ENCODE measurements at regions not wholly inside any gene's neighbourhood (a gene's known extent, or its start where the extent isn't known, plus 50 kb on each side); places are given as distances from the start of the nearest gene placed in this dataset.

DNA sequence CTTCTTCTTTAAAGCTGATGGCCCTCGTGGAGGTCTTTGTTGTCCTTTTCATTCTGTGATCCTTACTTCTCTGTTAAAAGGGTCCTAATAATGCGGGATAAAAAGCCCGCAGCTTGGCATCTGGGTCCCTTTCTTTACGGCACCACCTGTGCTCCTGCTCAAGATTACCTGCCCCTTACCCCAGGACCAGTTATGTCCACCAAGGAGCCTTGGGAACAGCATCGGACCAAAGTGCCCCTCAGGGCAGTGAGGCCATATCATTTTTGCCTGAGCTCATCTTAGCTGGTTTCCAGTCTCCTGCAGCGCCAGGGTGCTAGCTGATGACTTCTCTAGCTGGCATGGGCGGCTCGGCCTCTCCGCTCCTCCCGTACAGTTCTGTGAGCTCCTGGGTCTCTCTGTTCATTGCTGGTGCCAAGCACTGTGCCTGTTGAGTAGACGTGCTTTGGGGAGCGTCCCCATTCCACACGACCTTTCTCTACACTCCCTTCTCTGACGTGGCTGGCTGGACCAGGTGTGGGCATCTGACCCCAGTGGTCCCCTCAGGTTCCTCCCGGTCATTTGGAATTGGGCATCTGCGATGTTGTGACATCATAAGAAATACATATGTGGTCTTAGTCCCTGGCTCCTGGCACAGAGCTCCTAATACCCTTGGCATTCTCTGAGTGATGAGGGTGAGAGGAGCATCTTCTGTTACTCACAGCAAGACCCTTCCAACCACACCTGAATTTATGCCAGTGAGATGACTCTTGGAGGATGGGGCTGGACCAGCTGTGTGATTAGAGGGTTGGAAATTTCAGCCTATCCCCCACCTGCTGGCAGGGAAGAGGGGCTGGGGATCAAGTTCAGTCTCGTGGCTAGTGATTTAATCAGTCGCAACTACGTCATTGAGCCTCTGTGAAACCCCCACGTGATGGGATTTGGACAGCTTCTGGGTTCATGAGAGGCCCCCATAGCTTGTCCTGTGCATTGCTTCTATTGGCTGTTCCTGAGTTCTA is 134.2 kb upstream of the HS6ST1 start:
- no peak for DNase-seq

DNA sequence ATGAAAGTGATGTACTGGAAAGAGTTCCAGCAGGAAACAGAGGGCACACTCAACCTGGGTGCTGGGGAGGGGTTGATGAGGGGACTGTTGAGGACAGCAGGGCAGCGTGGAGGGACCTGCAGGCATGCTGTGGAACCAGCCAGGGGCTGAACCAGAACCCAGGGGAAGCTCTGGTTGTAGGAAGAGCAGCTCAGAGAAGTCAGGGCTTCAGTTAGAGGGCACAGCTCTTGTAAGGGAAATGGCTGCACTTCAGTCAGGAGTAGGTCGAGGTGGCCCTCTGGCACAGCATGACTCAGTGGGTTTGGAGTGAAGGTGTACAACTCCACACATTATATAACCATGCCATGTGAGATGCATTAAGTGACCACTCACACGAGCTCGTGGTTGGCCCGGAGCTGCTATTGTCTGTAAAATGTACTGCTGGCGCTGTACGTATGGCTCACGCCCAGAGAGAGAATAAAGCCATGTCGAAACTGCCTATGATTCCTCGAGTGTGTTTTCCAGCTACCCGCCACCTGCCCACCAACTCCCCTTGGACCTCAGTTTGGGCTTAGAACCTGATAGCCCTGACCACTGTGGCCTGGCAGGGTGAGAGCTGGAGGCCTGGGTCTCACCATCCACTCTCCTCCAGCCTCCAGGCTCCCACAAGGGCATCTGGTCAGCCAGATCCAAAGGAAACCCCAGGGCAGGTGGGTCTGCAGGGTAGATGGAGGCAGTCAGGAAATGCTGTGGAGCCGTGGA is 136.5 kb upstream of the HS6ST1 start:
- no peak for DNase-seq

GRCh38 chr2:128455721-128456050 is 137.0 kb upstream of the HS6ST1 start:
- DNase-seq: no peak

GRCh38 chr2:128456281-128456680 is 137.6 kb upstream of the HS6ST1 start:
- no peak for DNase-seq

DNA sequence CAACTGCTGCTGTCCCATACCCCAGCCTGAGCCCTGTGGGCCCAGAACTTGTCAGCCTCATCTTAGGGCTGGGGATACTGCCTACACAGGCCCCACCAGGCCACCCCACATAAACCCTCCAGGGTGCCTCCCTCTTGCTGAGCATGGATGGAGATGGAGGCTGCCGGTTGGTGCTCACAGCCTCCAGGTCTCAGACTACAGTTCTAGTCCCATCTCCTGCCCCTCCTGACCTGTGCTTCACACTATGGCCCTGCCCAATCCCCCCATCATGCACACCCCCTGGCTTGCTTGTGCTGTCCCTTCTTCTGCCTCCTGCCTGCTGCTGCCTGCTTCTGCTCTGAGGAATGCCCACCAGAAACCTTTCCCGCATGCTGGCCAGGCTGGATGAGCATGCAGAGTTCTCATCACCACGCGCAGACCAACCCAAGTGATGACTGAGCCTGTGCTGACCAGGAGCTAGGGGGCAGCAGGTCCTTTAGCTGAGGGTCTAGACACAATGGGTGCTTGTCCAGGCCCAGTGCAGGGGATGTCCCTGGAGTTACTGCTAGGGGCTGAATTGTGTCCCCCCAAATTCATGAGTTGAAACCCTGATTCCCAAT is 138.4 kb upstream of the HS6ST1 start:
- no peak for DNase-seq

DNA sequence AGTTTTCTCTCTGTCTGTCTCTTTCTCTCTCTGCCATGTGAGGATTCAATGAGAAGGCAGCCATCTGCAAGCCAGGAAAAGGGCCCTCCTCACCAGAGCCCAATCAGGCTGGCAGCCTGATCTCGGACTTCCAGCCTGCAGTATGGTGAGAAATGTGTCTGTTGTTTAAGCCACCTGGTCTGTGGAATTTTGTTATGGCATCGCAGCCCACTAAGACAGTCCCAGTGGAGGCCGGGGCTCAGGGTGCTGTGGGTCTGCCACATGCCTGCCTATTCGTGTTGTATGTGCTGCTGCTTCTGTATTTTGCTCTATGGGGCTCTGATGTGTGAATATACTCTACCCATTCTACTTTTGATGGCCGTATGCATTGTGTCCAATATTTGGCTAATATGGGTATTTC is 139.0 kb upstream of the HS6ST1 start:
- DNase-seq: no peak

- DNase-seq: no peak
These were observed 139.8 kb upstream of the HS6ST1 start for GRCh38 chr2:128458505-128458904.

DNA sequence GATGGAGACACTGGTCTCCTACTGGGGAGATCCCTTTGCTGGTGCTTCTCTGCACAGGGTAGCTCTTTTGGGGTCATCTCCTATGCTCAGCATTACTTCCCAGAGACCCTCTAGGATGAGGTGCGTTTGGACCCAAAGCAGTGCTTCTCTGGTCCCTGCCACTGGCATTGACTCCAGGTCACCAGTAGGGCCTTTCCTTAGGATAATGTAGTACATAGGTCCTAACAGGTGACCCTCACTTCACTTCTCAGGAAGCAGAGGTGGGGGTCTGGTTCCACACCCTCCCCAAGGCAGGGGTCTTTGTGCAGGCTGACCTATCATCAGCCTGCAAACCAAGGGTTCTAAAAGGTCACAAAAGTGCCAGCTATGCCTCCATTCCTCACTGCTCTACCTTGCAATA is 145.8 kb upstream of the HS6ST1 start:
- DNase-seq: no peak

DNA sequence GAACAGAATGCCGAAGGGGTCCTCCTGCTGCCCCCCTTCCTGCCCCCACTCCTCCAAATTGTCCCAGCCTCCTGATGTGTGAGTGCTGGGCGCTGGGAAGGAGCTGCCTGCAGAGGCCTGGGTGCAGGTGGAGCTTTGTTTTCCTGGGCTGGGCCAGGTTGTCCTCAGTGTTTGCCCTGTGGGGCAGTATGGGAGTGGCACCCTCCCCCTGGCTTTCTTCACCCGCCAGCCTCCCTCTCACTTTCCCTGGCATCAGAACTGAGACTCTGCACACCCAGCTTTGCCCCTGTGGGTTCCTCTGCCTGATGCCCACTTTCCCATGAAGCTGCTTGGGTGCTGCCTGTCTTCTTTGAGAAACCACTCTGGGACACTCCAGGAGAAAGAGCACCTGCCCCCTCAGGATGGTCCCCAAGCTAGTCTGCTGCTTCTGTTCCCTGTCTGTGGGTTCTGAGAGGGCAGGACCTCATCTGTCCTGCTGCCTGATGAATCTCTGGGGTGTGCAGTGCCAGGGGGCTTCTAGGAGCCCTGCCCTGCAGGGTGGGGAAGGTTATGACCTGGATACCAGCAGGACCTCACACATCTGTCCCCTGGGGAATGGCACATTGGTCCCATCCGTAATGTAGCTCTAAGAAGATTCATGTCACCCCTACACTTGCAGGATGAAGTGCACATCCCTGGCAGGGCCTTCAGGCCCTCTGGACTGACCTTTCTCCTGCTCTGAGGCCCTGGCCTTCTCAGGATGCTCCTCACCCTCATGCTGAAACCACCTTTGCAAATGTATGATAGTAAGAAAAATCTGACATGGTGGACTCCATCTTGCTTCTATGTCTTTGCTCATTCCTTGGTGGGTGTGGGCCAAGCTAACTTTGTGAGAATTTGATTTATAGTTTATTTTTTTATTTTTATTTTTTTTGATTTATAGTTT is 146.8 kb upstream of the HS6ST1 start:
- no peak for DNase-seq

GRCh38 chr2:128466376-128466775 is 147.7 kb upstream of the HS6ST1 start:
- no peak for DNase-seq

DNA sequence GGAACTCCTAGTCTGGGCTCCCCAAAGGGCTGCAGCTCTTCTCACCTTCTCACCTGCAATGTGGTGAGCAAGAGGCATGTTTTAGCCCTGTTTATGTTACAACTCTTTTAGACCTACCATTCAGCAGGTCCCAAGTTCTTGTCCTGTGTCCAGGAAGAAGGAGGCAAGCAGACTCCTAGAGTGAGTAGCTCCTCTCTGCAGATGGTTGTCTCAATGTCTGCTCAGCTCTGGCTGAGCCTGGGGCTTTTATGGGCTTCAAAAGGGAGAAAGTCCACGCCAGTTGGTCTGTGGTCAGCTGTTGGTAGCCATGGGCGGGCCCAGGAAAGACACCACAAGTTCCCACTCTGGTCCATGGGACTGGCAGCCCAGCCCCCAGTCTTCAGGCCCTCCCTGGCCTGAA is 148.1 kb upstream of the HS6ST1 start:
- DNase-seq: no peak

- DNase-seq: no peak
These were observed 148.8 kb upstream of the HS6ST1 start for GRCh38 chr2:128467321-128467969.

DNA sequence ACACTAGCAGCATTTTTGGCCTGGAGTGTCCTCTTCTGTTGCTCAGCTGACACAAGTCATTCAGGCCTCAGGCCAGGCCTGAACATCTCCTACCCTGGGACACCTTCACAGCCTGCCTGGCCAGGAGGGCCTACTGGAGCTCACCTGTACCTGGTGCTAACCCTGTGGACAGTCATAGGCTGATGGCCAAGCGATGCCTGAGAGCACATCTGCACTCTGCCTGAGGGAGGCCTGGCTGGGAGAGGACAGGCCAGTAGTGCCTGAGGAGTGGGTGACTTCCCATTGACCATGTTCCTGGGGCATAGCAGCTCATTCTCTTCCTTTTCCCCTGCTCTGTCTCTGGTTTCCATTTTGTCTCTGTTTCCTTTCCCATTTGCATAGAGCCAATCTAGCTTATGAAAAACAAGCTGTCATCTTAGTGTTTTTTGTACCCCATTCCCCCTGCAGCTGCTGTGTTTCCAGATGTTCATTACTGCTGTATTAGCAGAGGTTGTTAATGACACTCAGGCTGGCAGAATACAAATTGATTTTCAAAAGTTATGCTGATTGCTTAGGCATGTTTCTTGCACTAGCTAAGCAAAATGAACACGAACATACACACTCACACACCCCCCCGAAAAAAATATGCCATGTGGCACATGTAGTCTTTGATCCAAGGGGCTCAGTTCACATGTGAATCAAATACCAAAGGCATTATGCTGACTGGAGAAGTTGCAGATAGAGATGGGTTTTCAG is 149.7 kb upstream of the HS6ST1 start:
- no peak for DNase-seq

DNA sequence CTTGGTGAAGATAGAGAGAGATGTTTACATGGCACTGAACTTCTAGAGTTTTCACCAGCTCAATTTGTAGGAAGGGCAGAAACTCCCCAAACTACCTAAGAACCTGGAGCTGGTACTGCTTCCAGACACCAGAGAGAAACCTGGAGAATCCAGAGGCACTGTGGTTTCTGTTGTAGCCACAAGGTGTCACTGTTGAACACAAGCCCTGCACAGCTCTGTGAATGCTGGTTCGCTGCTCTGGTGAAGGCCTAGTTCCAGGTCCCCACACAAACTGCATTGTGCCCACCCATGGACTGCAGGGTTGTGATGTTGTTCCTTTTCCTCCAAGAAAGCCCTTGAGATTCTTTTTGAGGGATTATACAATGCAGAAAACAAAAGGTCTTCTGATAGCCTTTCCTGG is 150.5 kb upstream of the HS6ST1 start:
- DNase-seq: no peak

DNA sequence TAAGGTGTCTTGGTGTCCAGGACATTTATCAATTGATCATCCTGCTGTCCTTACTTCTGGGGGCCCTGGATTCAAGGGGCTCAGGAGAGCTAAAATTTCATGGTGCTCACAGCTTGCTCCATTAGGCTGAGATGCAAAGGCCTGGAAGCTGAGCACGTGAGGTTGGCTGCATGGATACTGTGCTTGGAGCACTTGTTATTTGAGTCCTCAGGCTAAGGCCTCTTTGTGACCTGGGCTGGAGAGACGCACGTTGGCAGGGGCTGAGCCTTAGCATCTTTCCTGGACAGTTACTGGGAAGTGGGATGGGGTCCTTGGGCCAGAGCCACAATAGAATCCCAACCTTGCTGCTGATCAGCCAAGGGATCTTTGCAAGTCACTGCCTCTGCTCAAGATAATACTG is 151.2 kb upstream of the HS6ST1 start:
- DNase-seq: no peak

- DNase-seq: no peak
These were observed 154.1 kb upstream of the HS6ST1 start for GRCh38 chr2:128472789-128473174.

GRCh38 chr2:128473175-128474035 is 154.7 kb upstream of the HS6ST1 start:
- DNase-seq: no peak

DNA sequence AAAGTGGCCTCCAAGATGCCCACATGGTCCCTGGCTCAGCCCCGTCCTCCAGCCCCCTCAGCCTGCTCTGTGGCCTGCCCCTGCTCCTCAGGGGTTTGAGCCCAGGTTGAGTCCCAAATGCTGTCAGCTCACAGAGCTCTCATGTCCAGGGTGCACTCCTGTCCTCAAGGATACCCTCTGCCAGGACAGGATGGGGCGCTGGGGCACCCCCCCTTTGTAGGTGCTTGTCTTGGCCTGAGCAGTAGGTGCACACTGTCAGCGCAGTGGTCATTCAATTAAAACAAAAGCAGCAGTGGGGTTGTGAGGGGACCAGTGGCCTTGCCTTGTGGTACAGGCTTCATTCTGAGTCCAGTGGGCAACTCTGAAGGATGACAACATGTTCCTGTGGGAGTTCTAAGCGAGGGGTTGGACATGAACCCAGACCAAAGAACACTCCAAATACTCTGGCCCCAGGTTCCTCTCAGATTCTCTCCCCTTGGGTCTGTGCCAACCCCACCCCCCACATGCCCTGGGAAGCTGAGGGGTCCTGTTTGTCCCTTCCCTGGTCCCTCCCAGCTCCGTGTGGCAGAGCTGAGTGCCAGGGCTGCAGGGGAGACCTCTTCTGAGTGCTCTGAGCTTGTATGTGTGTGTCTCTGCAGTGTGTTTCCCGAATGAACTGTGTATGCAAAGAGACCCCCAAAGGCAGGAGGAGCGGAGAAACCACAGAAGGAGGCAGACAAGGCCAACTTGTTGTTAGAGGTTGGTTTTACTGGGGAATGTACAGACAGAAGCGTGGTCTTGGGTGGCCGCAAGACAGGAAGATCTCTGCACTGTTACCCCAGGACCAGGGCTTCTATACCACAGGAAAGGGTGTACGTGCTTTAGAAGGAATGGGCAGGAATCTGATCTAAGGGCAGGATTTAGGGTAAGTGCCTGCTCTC is 155.6 kb upstream of the HS6ST1 start:
- DNase-seq: no peak

GRCh38 chr2:128474962-128475361 is 156.3 kb upstream of the HS6ST1 start:
- DNase-seq: no peak
